Osteoblast (primary cell): ENCODE measurements at regions not wholly inside any gene's neighbourhood (a gene's known extent, or its start where the extent isn't known, plus 50 kb on each side); places are given as distances from the start of the nearest gene placed in this dataset.

Experiments
- DNase-seq: peaks from one replicate; pipeline ENCODE4 v3.0.0; 2011; ENCODE audit warnings: low spot score, mixed read lengths; ENCODE audit not compliant: insufficient read length; ENCODE audit errors: missing footprints
- H2AFZ ChIP-seq: 2 replicates; pipeline ENCODE4 v1.6.0; 2011; ENCODE audit warnings: mild to moderate bottlenecking, low read length
- H3K27ac ChIP-seq: 2 replicates; pipeline ENCODE4 v1.5.1; 2011; ENCODE audit warnings: mild to moderate bottlenecking, low read depth, low read length, moderate library complexity
- H3K27me3 ChIP-seq: 2 replicates; pipeline ENCODE4 v1.6.0; 2012; ENCODE audit warnings: mild to moderate bottlenecking, control low read depth, inconsistent platforms, low read length, moderate library complexity; ENCODE audit not compliant: insufficient read depth
- H3K36me3 ChIP-seq: 2 replicates; pipeline ENCODE4 v1.5.1; 2011; ENCODE audit warnings: mild to moderate bottlenecking, low read length, control low read depth, moderate library complexity; ENCODE audit not compliant: insufficient read depth
- H3K4me1 ChIP-seq: 2 replicates; pipeline ENCODE4 v1.5.1; 2011; ENCODE audit warnings: mild to moderate bottlenecking, low read length, control low read depth, moderate library complexity; ENCODE audit not compliant: insufficient read depth
- H3K4me2 ChIP-seq: 2 replicates; pipeline ENCODE4 v1.6.0; 2011; ENCODE audit warnings: mild to moderate bottlenecking, low read length; ENCODE audit not compliant: insufficient read depth
- H3K4me3 ChIP-seq: fragments of 200-600 bp; sonication (generic); 3 replicates; pipeline ENCODE4 v1.5.1; 2012; ENCODE audit warnings: mild to moderate bottlenecking, low read length, inconsistent platforms; ENCODE audit not compliant: insufficient read depth
- H3K79me2 ChIP-seq: 2 replicates; pipeline ENCODE4 v1.6.0; 2012; ENCODE audit warnings: mild to moderate bottlenecking, low read length, control low read depth, inconsistent platforms; ENCODE audit not compliant: insufficient read depth
- H3K9me3 ChIP-seq: 2 replicates; pipeline ENCODE4 v1.5.1; 2011; ENCODE audit warnings: low read depth, low read length, control low read depth
- H4K20me1 ChIP-seq: 2 replicates; pipeline ENCODE4 v1.6.0; 2012; ENCODE audit warnings: mild to moderate bottlenecking, low read length, control low read depth; ENCODE audit not compliant: insufficient read depth
- CTCF ChIP-seq: IDR thresholded peaks from 2 replicates; pipeline ENCODE4 v1.5.1; 2011; ENCODE audit warnings: mild to moderate bottlenecking, low read depth, low read length, moderate library complexity; ENCODE audit errors: extremely low read depth

DNA sequence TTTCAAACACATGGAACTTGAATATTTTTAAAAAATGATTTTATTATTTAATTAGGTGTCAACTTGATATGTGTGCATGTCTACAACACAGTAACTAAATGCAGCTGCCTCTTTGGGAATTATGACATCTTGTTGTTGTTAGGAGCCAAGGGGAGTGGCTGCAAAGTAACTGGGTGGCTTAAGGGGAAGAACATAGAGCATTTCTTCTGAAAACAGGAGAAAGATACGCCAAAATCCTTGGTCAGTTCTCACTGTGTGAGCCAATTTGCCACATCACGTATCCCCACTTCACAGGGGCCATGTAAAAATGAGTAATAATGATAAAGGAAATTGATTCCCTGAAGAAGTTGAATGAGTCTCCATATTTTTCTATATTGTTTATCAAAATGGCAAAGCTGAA, 309.8 kb upstream of the COL3A1 start:
- Histone ChIP-seq H3K79me2 (no peaks in the 10 kb centered on the region), H3K4me3 (no peak overlapping the region), H4K20me1 (no peaks in the 10 kb centered on the region), H3K4me1 (peaks cover 19% of the 10 kb centered on the region), H3K27me3 (no peaks in the 10 kb centered on the region), H3K27ac (no peak overlapping the region), H3K4me2 (no peak overlapping the region), H2AFZ (no peak overlapping the region), H3K9me3 (no peaks in the 10 kb centered on the region), H3K36me3 (no peaks in the 10 kb centered on the region)
- no peak for TF ChIP-seq CTCF
- no peak for DNase-seq

DNA sequence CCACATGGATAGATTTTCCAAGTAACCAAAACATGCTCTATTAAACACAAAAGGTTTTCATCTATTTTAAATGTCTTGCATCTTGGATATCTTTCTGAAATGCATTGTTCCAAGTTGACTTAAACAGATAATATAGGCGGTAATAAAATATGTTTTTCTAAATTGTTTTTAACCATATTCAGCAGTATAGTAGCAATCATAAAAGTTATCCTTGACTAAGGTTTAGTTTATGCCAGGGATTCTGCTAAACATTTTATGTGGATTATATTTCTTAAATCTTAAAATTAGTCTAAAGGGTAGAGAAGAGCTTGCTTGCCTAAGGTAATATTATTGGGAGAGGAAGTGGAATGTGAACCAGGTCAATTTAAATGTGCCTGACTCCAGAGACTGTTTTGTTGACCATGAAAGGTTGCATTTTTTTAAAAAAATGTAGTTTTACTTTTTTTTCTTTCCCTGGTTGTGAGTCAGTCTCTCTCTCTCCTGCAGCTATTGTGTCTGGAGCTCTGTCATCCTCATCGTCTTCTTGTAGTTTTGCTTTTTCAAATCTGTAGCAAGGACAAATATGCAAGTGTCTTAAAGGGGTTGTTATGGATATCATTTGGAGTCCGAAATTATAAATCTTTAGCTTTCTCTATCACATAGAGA, 309.1 kb upstream of the COL3A1 start:
- Histone ChIP-seq H3K4me3 (no peak overlapping the region), H3K27ac (no peak overlapping the region), H3K4me1 (peaks cover 13% of the 10 kb centered on the region), H2AFZ (peak overlapping the region; percentile 21), H4K20me1 (no peaks in the 10 kb centered on the region), H3K9me3 (no peaks in the 10 kb centered on the region), H3K79me2 (no peaks in the 10 kb centered on the region), H3K27me3 (no peaks in the 10 kb centered on the region), H3K4me2 (peak overlapping the region; percentile 67), H3K36me3 (no peaks in the 10 kb centered on the region)
- DNase-seq: peak; percentile 72
- TF ChIP-seq CTCF: no peak

DNA sequence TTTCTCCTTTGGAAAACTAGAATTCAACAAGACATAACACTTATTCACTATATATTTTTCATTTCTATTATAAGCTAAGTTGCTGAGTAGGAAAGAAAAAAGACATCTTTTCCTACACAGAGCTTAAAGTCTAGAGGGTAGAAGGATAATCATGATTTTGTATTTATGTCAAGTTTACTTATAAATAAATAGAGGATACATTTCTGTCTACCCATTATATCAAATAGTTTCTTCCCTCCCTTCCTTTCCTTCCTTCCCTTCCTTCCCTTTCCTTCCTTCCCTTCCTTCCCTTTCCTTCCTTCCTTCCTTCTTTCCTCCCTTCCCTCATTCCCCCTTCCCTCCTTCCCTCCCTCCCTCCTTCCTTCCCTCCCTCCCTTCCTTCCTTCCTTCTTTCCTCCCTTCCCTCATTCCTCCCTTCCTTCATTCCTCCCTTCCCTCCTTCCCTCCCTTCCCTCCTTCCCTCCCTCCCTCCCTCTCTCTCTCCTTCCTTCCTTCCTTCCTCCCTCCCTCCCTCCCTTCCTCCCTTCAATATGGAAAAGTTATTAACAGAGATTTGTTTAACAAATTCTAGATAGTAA, 308.4 kb upstream of the COL3A1 start:
- H3K27ac ChIP-seq: no peak overlapping the region
- no peak overlapping the region for H3K4me3 ChIP-seq
- no peaks in the 10 kb centered on the region for H4K20me1 ChIP-seq
- peaks cover 12% of the 10 kb centered on the region for H3K4me1 ChIP-seq
- H3K4me2 ChIP-seq: peak overlapping the region; percentile 67
- no peak for DNase-seq
- no peaks in the 10 kb centered on the region for H3K79me2 ChIP-seq
- no peak for TF ChIP-seq CTCF
- H3K9me3 ChIP-seq: no peaks in the 10 kb centered on the region
- no peaks in the 10 kb centered on the region for H3K36me3 ChIP-seq
- peak overlapping the region; percentile 21 for H2AFZ ChIP-seq
- no peaks in the 10 kb centered on the region for H3K27me3 ChIP-seq

DNA sequence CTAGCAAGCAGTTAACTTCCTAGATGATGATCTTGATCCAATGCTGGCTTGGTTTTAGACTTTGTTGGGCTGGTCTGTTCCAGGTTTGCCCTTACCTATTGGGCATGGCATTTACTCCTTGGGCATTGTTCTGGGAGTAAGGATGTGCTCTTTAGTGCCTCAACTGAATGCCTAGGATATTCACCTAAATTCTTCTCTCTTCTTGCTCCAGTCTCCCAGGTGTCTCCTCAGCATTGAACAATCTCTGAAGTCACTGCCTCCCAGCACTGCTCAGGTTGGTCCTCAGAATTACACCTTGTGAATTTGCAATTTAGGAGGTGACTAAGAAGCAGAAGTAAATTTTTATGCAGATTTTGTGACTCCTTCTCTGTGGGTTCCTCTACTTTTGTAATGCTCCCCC, 307.7 kb upstream of the COL3A1 start:
- Histone ChIP-seq H3K27ac (no peak overlapping the region), H3K79me2 (no peaks in the 10 kb centered on the region), H3K4me3 (no peak overlapping the region), H3K4me1 (peaks cover 12% of the 10 kb centered on the region), H2AFZ (no peak overlapping the region), H3K4me2 (no peak overlapping the region), H3K36me3 (no peaks in the 10 kb centered on the region), H3K9me3 (no peaks in the 10 kb centered on the region), H4K20me1 (no peaks in the 10 kb centered on the region), H3K27me3 (no peaks in the 10 kb centered on the region)
- no peak for TF ChIP-seq CTCF
- DNase-seq: no peak
